ENCODE measurements at regions not wholly inside any gene's neighbourhood (a gene's known extent, or its start where the extent isn't known, plus 50 kb on each side); places are given as distances from the start of the nearest gene placed in this dataset.

- TF ChIP-seq CTCF (conservative IDR thresholded peaks at IDR 0.05 in 1 of 2, IDR thresholded peaks at IDR 0.05 in 1 of 2; ENCODE audit: low read depth in 1 of 2, low read length in 2 of 2) = no peak
- no peak for TF ChIP-seq EZH2 (IDR thresholded peaks at IDR 0.05; ENCODE audit: low read length, missing control alignments)
These were observed 346.4 kb upstream of the SHH start for GRCh38 chr7:156158693-156159092.
